GM19239 (cell line): ENCODE measurements at regions not wholly inside any gene's neighbourhood (a gene's known extent, or its start where the extent isn't known, plus 50 kb on each side); places are given as distances from the start of the nearest gene placed in this dataset.
A peak's percentile ranks its signal among the peaks of the same experiment; 100 is the strongest.

ENCODE experiments used
- DNase-seq: peaks from one replicate; pipeline ENCODE4 v3.0.0; 2011; ENCODE audit warnings: low spot score; ENCODE audit not compliant: insufficient read length
- FAIRE-seq: peaks from 2 replicates; lab custom pipeline; 2011; peaks lifted over from hg19 to GRCh38; lab: Jason Lieb, UNC

- FAIRE-seq (no peak), DNase-seq (no peak)
Measured at GRCh38 chr3:14590569-14590968, 50.4 kb upstream of the GRIP2 start.

- DNase-seq = no peak
- no peak for FAIRE-seq
Measured at GRCh38 chr3:14592390-14592789, 52.2 kb upstream of the GRIP2 start.

- DNase-seq (no peak), FAIRE-seq (no peak)
Measured at GRCh38 chr3:14592836-14593235, 52.7 kb upstream of the GRIP2 start.

DNA sequence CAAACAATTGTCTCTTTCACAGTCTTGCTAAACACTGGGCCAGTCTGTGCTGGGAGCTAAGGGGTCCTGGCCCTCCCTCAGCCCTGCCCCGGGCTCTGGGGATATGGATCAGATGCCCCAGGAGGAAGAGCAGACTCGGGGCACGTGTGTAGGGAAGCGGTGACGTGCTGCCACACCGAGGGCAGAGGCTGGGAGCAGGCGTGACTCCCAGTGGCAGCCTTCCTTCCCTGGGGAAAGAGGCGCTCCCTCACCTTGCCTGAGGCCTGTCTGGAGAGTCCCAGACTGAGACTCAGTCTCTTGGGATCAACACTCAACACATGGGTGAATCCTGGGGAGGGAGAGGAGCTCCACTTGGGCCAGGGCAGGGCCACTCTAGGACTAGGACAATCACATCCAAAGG, 54.1 kb upstream of the GRIP2 start:
- FAIRE-seq = no peak
- no peak for DNase-seq

GRCh38 chr3:14595561-14595960, 55.4 kb upstream of the GRIP2 start:
- DNase-seq = no peak
- FAIRE-seq = no peak

DNA sequence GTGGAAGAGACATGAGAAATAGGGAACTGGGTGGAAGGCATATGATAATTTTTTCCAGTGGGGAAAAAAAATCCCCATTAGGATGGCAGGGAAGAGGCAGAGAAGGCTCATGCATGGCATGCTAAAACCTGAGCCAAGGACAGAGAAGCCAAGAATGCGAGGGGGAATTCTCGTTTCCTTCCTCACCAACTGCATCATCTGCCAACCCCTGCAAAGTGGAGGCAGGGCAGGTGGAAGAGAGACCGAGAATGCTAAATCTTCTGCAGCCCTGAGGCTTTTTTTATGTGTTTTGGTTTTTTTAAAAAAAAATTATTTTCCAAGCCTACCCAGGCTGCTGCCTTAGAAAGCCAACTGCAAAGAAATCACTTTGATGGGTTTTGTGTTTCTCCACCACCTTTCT, 54.3 kb upstream of the CCDC174 start:
- DNase-seq = no peak
- no peak for FAIRE-seq

DNA sequence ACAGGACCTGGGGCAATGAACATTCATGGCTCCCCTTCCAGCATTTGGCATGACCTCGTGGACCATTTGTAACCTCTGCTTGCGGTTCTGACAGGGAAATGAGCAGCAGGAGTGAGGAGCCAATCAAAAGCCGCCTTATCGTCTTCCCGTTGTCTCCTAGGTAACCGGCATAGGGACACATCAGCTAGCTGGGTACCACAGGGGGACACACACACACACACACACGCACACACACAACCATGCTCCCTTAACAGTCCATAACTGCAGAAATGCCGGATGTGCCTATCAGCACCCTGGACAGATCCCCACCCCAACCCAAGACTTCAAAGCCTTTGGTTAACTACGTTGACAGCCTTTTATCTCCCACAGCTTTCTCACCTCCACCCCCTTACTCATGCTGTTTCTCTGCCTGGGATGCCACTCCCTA, 53.4 kb upstream of the CCDC174 start:
- no peak for FAIRE-seq
- DNase-seq = peak; percentile 40

DNA sequence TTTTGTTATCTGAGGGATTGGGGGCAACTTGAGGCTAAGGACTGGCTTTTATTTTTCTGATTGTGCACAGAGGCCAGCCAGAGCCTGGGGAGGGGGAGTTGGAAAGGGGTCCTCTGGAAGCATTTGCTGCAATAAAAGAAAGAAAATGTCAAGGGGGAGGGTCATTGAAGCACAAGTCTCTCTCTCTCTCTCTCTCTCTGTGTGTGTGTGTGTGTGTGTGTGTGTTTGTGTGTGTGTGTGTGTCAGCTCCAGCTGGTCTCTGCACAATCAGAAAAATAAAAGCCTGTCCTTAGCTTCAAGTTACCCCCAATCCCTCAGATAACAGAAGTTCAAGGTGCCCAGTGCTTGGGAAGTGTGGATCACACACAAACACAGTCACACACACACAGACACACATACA, 52.1 kb upstream of the CCDC174 start:
- FAIRE-seq = no peak
- no peak for DNase-seq

- FAIRE-seq = no peak
- DNase-seq = no peak
Measured at GRCh38 chr3:14600075-14600474, 51.5 kb upstream of the CCDC174 start.

- FAIRE-seq (no peak), DNase-seq (no peak)
Measured at GRCh38 chr3:14600856-14601610, 50.5 kb upstream of the CCDC174 start.

GRCh38 chr3:14601692-14602005, 49.9 kb upstream of the CCDC174 start:
- DNase-seq (no peak), FAIRE-seq (no peak)
